ENCODE measurements at regions not wholly inside any gene's neighbourhood (a gene's known extent, or its start where the extent isn't known, plus 50 kb on each side); places are given as distances from the start of the nearest gene placed in this dataset.

- TF ChIP-seq CTCF (IDR thresholded peaks at IDR 0.05; ENCODE audit: insufficient read depth, low read depth, low read length), result no peak
- no peak for DNase-seq (ENCODE audit: low read depth)
- H3K4me3 ChIP-seq (ENCODE audit: low read depth, low read length), result no peak overlapping the region
These were observed 117.6 kb downstream of the SEM1 start for GRCh38 chr7:96591900-96592676.

GRCh38 chr7:96591159-96591899, 118.3 kb downstream of the SEM1 start:
- H3K4me3 ChIP-seq (ENCODE audit: low read depth, low read length), result no peak overlapping the region
- TF ChIP-seq CTCF (IDR thresholded peaks at IDR 0.05; ENCODE audit: insufficient read depth, low read depth, low read length), result no peak
- no peak for DNase-seq (ENCODE audit: low read depth)

GRCh38 chr7:96589038-96589437, 120.6 kb downstream of the SEM1 start:
- no peak overlapping the region for H3K4me3 ChIP-seq (ENCODE audit: low read depth, low read length)
- no peak for TF ChIP-seq CTCF (IDR thresholded peaks at IDR 0.05; ENCODE audit: insufficient read depth, low read depth, low read length)
- no peak for DNase-seq (ENCODE audit: low read depth)

- no peak for DNase-seq (ENCODE audit: low read depth)
- TF ChIP-seq CTCF (IDR thresholded peaks at IDR 0.05; ENCODE audit: insufficient read depth, low read depth, low read length), result no peak
- H3K4me3 ChIP-seq (ENCODE audit: low read depth, low read length), result no peak overlapping the region
These were observed 130.5 kb downstream of the SEM1 start for GRCh38 chr7:96579119-96579518.

- H3K4me3 ChIP-seq (ENCODE audit: low read depth, low read length), result no peak overlapping the region
- no peak for DNase-seq (ENCODE audit: low read depth)
- TF ChIP-seq CTCF (IDR thresholded peaks at IDR 0.05; ENCODE audit: insufficient read depth, low read depth, low read length), result no peak
These were observed 131.0 kb downstream of the SEM1 start for GRCh38 chr7:96578606-96579005.

- H3K4me3 ChIP-seq (ENCODE audit: low read depth, low read length), result no peak overlapping the region
- DNase-seq (ENCODE audit: low read depth), result no peak
- no peak for TF ChIP-seq CTCF (IDR thresholded peaks at IDR 0.05; ENCODE audit: insufficient read depth, low read depth, low read length)
These were observed 146.2 kb downstream of the SEM1 start for GRCh38 chr7:96563409-96563808.

Measured in fibroblast of villous mesenchyme (primary cell).